Endometrium (tissue), 2 donors: ENCODE measurements at regions not wholly inside any gene's neighbourhood (a gene's known extent, or its start where the extent isn't known, plus 50 kb on each side); places are given as distances from the start of the nearest gene placed in this dataset.
"Not testable (repeated sequence)": the region's sequence is repeated elsewhere in the genome, so short reads cannot be mapped to it uniquely, and the experiment has no call there.

Experiments
- FAIRE-seq: peaks from 2 replicates; lab custom pipeline; 2012; peaks lifted over from hg19 to GRCh38; lab: Jason Lieb, UNC
- donor health status: control.
- donor health status: control.

- no peak for FAIRE-seq
Measured at GRCh38 chr7:46134385-46134784, 213.3 kb upstream of the IGFBP3 start.

GRCh38 chr7:46133751-46134150 lies 212.7 kb upstream of the IGFBP3 start:
- FAIRE-seq: no peak

GRCh38 chr7:46133072-46133471 lies 212.0 kb upstream of the IGFBP3 start:
- no peak for FAIRE-seq

GRCh38 chr7:46131916-46132795 lies 211.1 kb upstream of the IGFBP3 start:
- FAIRE-seq: no peak

GRCh38 chr7:46129831-46130230 lies 208.8 kb upstream of the IGFBP3 start:
- no peak for FAIRE-seq

GRCh38 chr7:46127814-46128213 lies 206.7 kb upstream of the IGFBP3 start:
- no peak for FAIRE-seq

- FAIRE-seq: no peak
Measured at GRCh38 chr7:46126675-46127300, 205.7 kb upstream of the IGFBP3 start.

- FAIRE-seq: no peak
Measured at GRCh38 chr7:46123756-46124343, 202.8 kb upstream of the IGFBP3 start.

GRCh38 chr7:46115410-46115809 lies 194.3 kb upstream of the IGFBP3 start:
- FAIRE-seq: no peak

- no peak for FAIRE-seq
Measured at GRCh38 chr7:46109437-46109836, 188.4 kb upstream of the IGFBP3 start.

GRCh38 chr7:46108272-46108671 lies 187.2 kb upstream of the IGFBP3 start:
- no peak for FAIRE-seq

GRCh38 chr7:46107610-46108217 lies 186.6 kb upstream of the IGFBP3 start:
- no peak for FAIRE-seq

GRCh38 chr7:46100521-46100920 lies 179.4 kb upstream of the IGFBP3 start:
- FAIRE-seq: no peak

GRCh38 chr7:46099076-46099475 lies 178.0 kb upstream of the IGFBP3 start:
- FAIRE-seq: no peak

- FAIRE-seq: no peak
Measured at GRCh38 chr7:46091071-46091470, 170.0 kb upstream of the IGFBP3 start.

GRCh38 chr7:46089281-46089680 lies 168.2 kb upstream of the IGFBP3 start:
- no peak for FAIRE-seq

- FAIRE-seq: not testable (repeated sequence)
Measured at GRCh38 chr7:46088486-46088885, 167.4 kb upstream of the IGFBP3 start.

- no peak for FAIRE-seq
Measured at GRCh38 chr7:46080595-46081159, 159.6 kb upstream of the IGFBP3 start.

- no peak for FAIRE-seq
Measured at GRCh38 chr7:46079421-46079820, 158.3 kb upstream of the IGFBP3 start.

GRCh38 chr7:46076527-46076926 lies 155.5 kb upstream of the IGFBP3 start:
- FAIRE-seq: no peak

GRCh38 chr7:46072722-46073121 lies 151.7 kb upstream of the IGFBP3 start:
- FAIRE-seq: peak; percentile 95

- FAIRE-seq: no peak
Measured at GRCh38 chr7:46071601-46072000, 150.5 kb upstream of the IGFBP3 start.
